Lung (tissue), 11 donors: ENCODE measurements at regions not wholly inside any gene's neighbourhood (a gene's known extent, or its start where the extent isn't known, plus 50 kb on each side); places are given as distances from the start of the nearest gene placed in this dataset.
"Not testable (repeated sequence)": the region's sequence is repeated elsewhere in the genome, so short reads cannot be mapped to it uniquely, and the experiment has no call there.

ENCODE experiments used
- ATAC-seq: fragments of 200-7000 bp; cut with Tn5 transposase; one replicate; pipeline ENCODE4 v1.9.1; 2020; ENCODE audit warnings: moderate number of reproducible peaks; ENCODE audit not compliant: insufficient read depth, low FRiP score
- DNase-seq, 3 donors: peaks; one replicate each; pipeline ENCODE4 v3.0.0-alpha.2; 2013 to 2017
- H3K27ac ChIP-seq, 2 donors: one replicate each; pipeline ENCODE4 v1.5.1; 2013; ENCODE audit warnings: mild to moderate bottlenecking in 2 of 2, moderate library complexity in 2 of 2, control low read depth in 1 of 2, inconsistent platforms in 1 of 2, low read depth in 1 of 2, low read length in 1 of 2
- H3K27me3 ChIP-seq, 3 donors: one replicate each; pipeline ENCODE4 v1.5.1; 2013; ENCODE audit warnings: low read length in 2 of 3; ENCODE audit not compliant: control insufficient read depth in 3 of 3, insufficient read depth in 3 of 3
- H3K36me3 ChIP-seq, 4 donors: one replicate each; pipeline ENCODE4 v1.5.1; 2013; ENCODE audit warnings: low read length in 4 of 4, mild to moderate bottlenecking in 1 of 4, moderate library complexity in 1 of 4; ENCODE audit not compliant: control insufficient read depth in 4 of 4, insufficient read depth in 4 of 4
- H3K4me1 ChIP-seq, 5 donors: one replicate each; pipeline ENCODE4 v1.5.1; 2013; ENCODE audit warnings: low read length in 5 of 5, mild to moderate bottlenecking in 2 of 5, moderate library complexity in 1 of 5; ENCODE audit not compliant: control insufficient read depth in 5 of 5, insufficient read depth in 5 of 5
- H3K4me3 ChIP-seq: one replicate; pipeline ENCODE4 v1.5.1; 2013; ENCODE audit warnings: mild to moderate bottlenecking, control low read depth, moderate library complexity
- H3K9ac ChIP-seq, 2 donors: one replicate each; pipeline ENCODE4 v1.5.1; 2013; ENCODE audit warnings: low read length in 2 of 2, control low read depth in 1 of 2; ENCODE audit not compliant: insufficient read depth in 1 of 2
- H3K9me3 ChIP-seq, 4 donors: one replicate each; pipeline ENCODE4 v1.5.1; 2013; ENCODE audit warnings: low read length in 3 of 4, mild to moderate bottlenecking in 1 of 4, moderate library complexity in 1 of 4; ENCODE audit not compliant: control insufficient read depth in 4 of 4, insufficient read depth in 3 of 4
- CTCF ChIP-seq: IDR thresholded peaks from 2 replicates; pipeline ENCODE4 v1.5.1; 2012; ENCODE audit warnings: mild to moderate bottlenecking; ENCODE audit errors: control extremely low read depth, extremely low read depth
- WGBS, 2 donors: extraction: QIAGEN DNeasy Blood & Tissue Kit; methylation state at CpG; one replicate each; pipeline ENCODE4 v1.1.7; 2013; 5-methylcytosine and 5-hydroxymethylcytosine counted together
- donor health status: control.
- donor health status: control.
- donor health status: Bipolar disorder and iron deficiency.
- donor health status: healthy.
- donor health status: DM: yes; HTN: yes; CAD: no.

DNA sequence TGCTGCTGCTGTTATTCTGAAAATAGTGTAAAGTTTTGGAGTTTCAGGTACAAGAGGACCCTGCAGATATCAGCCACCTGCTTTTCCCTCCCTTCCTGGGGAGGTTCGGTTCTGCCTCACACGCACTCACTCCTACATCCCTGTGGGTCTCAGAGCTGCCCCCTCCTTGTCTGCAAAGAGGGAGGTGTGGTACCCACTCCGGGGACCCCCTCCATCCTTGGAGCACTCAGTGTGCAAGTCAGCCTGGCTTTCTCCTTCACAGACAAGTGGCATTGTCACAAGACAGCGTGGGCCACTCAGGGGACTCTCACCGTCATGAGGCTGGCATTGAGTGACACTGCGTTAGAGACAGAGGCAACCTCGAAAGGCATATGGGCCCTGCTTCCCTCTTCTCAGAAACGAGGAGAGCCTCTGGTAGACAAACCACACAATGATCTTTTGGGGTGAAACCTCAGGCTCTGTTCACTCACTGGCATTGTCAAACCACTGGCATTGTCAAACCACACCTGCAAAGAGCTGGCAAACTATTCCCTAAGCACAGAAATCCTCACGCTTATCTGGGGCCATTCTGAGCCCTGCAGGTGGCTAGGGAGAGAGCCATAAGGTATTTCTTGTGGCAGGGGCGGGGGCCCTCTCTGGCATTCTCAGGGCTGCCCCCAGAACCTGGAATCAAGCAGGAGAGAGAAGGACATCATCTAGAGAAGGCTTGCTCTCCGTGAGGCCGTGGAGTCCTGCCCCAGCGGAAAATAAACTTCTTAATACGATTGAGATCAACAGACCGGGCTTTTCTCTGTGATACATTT is 285.0 kb downstream of the SHOX start:
- no peak for DNase-seq
- Histone ChIP-seq H3K27ac (no peak overlapping the region), H3K36me3 (no peaks in the 10 kb centered on the region), H3K9me3 (peaks cover 0 to 9% (median 0%) of the 10 kb centered on the region in 4 donors), H3K27me3 (no peaks in the 10 kb centered on the region), H3K4me1 (no peaks in the 10 kb centered on the region), H3K4me3 (no peak overlapping the region), H3K9ac (no peak overlapping the region)
- no peak for ATAC-seq
- no peak for TF ChIP-seq CTCF
- 72 to 75% methylated on average over 15 of the region's 15 CpGs for WGBS, 2 donors

DNA sequence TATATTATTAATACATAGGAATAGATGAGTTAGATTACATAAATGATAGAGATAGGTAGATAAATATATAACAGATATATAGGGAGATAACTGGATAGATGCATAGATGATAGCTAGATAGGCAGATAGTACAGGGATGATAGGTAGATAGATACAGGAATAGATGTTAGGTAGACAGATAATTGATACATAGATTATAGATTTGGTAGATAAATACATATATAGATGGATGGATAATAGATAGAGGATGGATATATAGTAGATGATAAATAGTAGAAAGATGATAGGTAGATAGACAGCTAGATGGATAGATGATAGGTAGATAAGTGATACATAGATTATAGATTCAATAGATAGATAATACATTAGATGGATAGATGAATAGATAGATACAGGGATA is 283.6 kb downstream of the SHOX start:
- DNase-seq (no peak), ATAC-seq (no peak)
- no peak for TF ChIP-seq CTCF
- H3K27ac ChIP-seq, result no peak overlapping the region
- no peaks in the 10 kb centered on the region for H3K27me3 ChIP-seq
- H3K9me3 ChIP-seq, result peaks cover 0 to 7% (median 0%) of the 10 kb centered on the region in 4 donors
- no peaks in the 10 kb centered on the region for H3K4me1 ChIP-seq
- H3K9ac ChIP-seq, result no peak overlapping the region
- no peak overlapping the region for H3K4me3 ChIP-seq
- H3K36me3 ChIP-seq, result no peaks in the 10 kb centered on the region

DNA sequence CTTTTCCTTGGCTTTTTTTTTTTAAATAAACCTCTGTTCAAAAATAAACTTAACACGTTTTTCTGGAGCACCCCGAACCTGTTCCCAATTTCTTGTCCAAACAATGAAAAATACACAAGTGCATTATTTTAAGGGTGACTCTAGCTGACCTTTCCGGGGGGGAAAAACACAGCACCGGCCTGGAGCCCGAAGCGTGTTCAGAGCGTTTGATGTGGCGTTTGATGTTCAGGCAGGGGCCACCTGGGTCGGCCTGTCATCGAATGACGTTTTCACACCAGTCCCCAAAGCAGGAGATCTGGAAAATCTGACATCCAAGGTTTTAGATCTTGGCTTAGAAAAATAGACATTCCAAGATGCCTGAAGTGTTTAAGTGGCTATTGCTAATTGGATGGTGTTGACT is 282.1 kb downstream of the SHOX start:
- H3K9ac ChIP-seq, result no peak overlapping the region
- no peak overlapping the region for H3K4me3 ChIP-seq
- WGBS, 2 donors, result 51 to 68% methylated on average over 11 of the region's 11 CpGs
- no peaks in the 10 kb centered on the region for H3K4me1 ChIP-seq
- no peak overlapping the region for H3K27ac ChIP-seq
- TF ChIP-seq CTCF, result no peak
- no peaks in the 10 kb centered on the region for H3K36me3 ChIP-seq
- H3K27me3 ChIP-seq, result no peaks in the 10 kb centered on the region
- H3K9me3 ChIP-seq, result peaks cover 0 to 5% (median 0%) of the 10 kb centered on the region in 4 donors
- no peak for ATAC-seq
- DNase-seq, result no peak

GRCh38 chrX:909068-909467 is 278.5 kb downstream of the SHOX start:
- not testable (repeated sequence) for H3K27me3 ChIP-seq, H3K9ac ChIP-seq, H3K27ac ChIP-seq, H3K9me3 ChIP-seq, ATAC-seq, H3K4me1 ChIP-seq, H3K36me3 ChIP-seq, H3K4me3 ChIP-seq, DNase-seq
- 40 to 65% methylated on average over 2 of the region's 2 CpGs for WGBS, 2 donors
